Mucosa of descending colon (tissue), 3 donors: ENCODE measurements at regions not wholly inside any gene's neighbourhood (a gene's known extent, or its start where the extent isn't known, plus 50 kb on each side); places are given as distances from the start of the nearest gene placed in this dataset.

Experiments
- ATAC-seq: fragments of 200-7000 bp; cut with Tn5 transposase; one replicate; pipeline ENCODE4 v1.9.1; 2020; ENCODE audit warnings: mild to moderate bottlenecking, moderate library complexity
- DNase-seq, 3 donors: peaks; one replicate each; pipeline ENCODE4 v3.0.0-alpha.2; 2020
- H3K36me3 ChIP-seq: fragments of 200-600 bp; one replicate; pipeline ENCODE4 v1.8.0; 2021; ENCODE audit warnings: low read depth, mild to moderate bottlenecking
- H3K4me1 ChIP-seq: fragments of 200-600 bp; one replicate; pipeline ENCODE4 v1.8.0; 2021; ENCODE audit warnings: low read depth, mild to moderate bottlenecking
- H3K4me3 ChIP-seq: fragments of 200-600 bp; one replicate; pipeline ENCODE4 v1.8.0; 2021; ENCODE audit warnings: mild to moderate bottlenecking
- H3K9me3 ChIP-seq: fragments of 200-600 bp; one replicate; pipeline ENCODE4 v1.8.0; 2021; ENCODE audit warnings: mild to moderate bottlenecking
- CTCF ChIP-seq: fragments of 200-600 bp; IDR thresholded peaks from one replicate; pipeline ENCODE4 v1.8.0; 2022; ENCODE audit warnings: antibody characterized with exemption, mild to moderate bottlenecking
- intact Hi-C, 2 donors: fragments of 100-400 bp; cut with DNase I in 1 of 2; cut with micrococcal nuclease in 1 of 2; formaldehyde crosslinking; loops; one replicate each; pipeline versions ENCODE4 v1.11.0 to v1.11.1; 2022; cut with DNase I, micrococcal nuclease
- donor health status: DM: no; HTN: no; CAD: no; lungs with moderate emphysema.
- donor health status: DM: no; HTN: no; CAD: no.
- donor health status: DM: no; HTN: yes; CAD: no.

GRCh38 chr15:35723120-35723847, 177.3 kb upstream of the DPH6 start:
- Histone ChIP-seq H3K36me3 (no peaks in the 10 kb centered on the region), H3K9me3 (no peaks in the 10 kb centered on the region), H3K4me1 (no peaks in the 10 kb centered on the region), H3K4me3 (no peak overlapping the region)
- no peak for ATAC-seq
- intact Hi-C loops: no loop called here
- DNase-seq: no peak
- TF ChIP-seq CTCF: no peak

- Histone ChIP-seq H3K4me1 (no peaks in the 10 kb centered on the region), H3K36me3 (no peaks in the 10 kb centered on the region), H3K9me3 (no peaks in the 10 kb centered on the region), H3K4me3 (no peak overlapping the region)
- ATAC-seq (no peak), DNase-seq (no peak)
- intact Hi-C loops: no loop called here
- TF ChIP-seq CTCF: no peak
Measured at GRCh38 chr15:35723852-35724251, 177.9 kb upstream of the DPH6 start.

- no peaks in the 10 kb centered on the region for H3K4me1 ChIP-seq
- H3K36me3 ChIP-seq: no peaks in the 10 kb centered on the region
- intact Hi-C loops: no loop called here
- no peak for TF ChIP-seq CTCF
- no peak overlapping the region for H3K4me3 ChIP-seq
- no peak for DNase-seq
- ATAC-seq: no peak
- H3K9me3 ChIP-seq: no peaks in the 10 kb centered on the region
Measured at GRCh38 chr15:35724626-35725025, 178.7 kb upstream of the DPH6 start.

GRCh38 chr15:35725353-35725752, 179.4 kb upstream of the DPH6 start:
- no peak for TF ChIP-seq CTCF
- H3K4me3 ChIP-seq: no peak overlapping the region
- intact Hi-C loops: no loop called here
- no peaks in the 10 kb centered on the region for H3K36me3 ChIP-seq
- H3K4me1 ChIP-seq: no peaks in the 10 kb centered on the region
- no peaks in the 10 kb centered on the region for H3K9me3 ChIP-seq
- no peak for DNase-seq
- ATAC-seq: peak; percentile 89

GRCh38 chr15:35727627-35728026, 181.7 kb upstream of the DPH6 start:
- TF ChIP-seq CTCF: no peak
- no peak for DNase-seq
- intact Hi-C loops: no loop called here
- H3K4me1 ChIP-seq: no peaks in the 10 kb centered on the region
- no peak for ATAC-seq
- no peak overlapping the region for H3K4me3 ChIP-seq
- no peaks in the 10 kb centered on the region for H3K36me3 ChIP-seq
- no peaks in the 10 kb centered on the region for H3K9me3 ChIP-seq
